ENCODE measurements at regions not wholly inside any gene's neighbourhood (a gene's known extent, or its start where the extent isn't known, plus 50 kb on each side); places are given as distances from the start of the nearest gene placed in this dataset.

- no peak overlapping the region for H3K4me3 ChIP-seq (ENCODE audit: low read depth, low read length)
- no peak for TF ChIP-seq CTCF (IDR thresholded peaks at IDR 0.05; ENCODE audit: insufficient read depth, low read depth, low read length, missing control alignments)
- no peak for DNase-seq (ENCODE audit: low read depth)
Observed at GRCh38 chr3:194938845-194939531, 253.3 kb downstream of the FAM43A start.

GRCh38 chr3:194939532-194939909 is 253.8 kb downstream of the FAM43A start:
- no peak for DNase-seq (ENCODE audit: low read depth)
- no peak for TF ChIP-seq CTCF (IDR thresholded peaks at IDR 0.05; ENCODE audit: insufficient read depth, low read depth, low read length, missing control alignments)
- no peak overlapping the region for H3K4me3 ChIP-seq (ENCODE audit: low read depth, low read length)

- DNase-seq (ENCODE audit: low read depth) = no peak
- TF ChIP-seq CTCF (IDR thresholded peaks at IDR 0.05; ENCODE audit: insufficient read depth, low read depth, low read length, missing control alignments) = no peak
- no peak overlapping the region for H3K4me3 ChIP-seq (ENCODE audit: low read depth, low read length)
Observed at GRCh38 chr3:194939949-194940770, 254.5 kb downstream of the FAM43A start.

DNA sequence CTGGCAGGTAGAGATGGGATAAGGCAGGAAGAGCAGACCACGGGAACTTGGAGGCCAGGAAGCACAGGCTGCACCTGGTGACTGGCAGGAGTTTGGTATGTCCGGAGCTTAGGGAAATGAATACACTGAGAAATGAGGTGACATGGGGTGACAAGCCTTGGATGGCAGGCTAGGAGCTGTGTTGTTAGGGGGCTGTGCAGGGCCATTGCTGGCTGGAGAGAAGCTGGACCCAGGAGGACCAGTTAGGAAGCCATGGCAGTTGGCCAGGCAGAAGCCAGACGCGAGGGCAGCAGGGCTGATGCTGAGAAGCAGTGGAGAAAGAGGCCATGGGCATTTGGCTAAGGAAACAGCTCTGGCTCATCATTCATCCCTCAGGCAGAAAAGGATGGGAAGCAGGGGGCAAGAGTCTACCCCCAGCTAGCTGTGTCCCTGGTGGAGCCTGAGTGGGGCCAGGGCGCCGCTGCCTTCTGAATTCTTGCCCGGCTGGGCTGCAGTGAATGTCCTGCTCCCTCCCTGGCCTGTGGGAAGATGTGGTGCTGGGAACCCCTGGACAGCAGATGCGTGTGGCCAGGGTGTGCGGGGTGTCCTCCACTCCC is 255.8 kb downstream of the FAM43A start:
- DNase-seq (ENCODE audit: low read depth) = no peak
- TF ChIP-seq CTCF (IDR thresholded peaks at IDR 0.05; ENCODE audit: insufficient read depth, low read depth, low read length, missing control alignments) = no peak
- no peak overlapping the region for H3K4me3 ChIP-seq (ENCODE audit: low read depth, low read length)

GRCh38 chr3:194941956-194942511 is 256.4 kb downstream of the FAM43A start:
- H3K4me3 ChIP-seq (ENCODE audit: low read depth, low read length) = no peak overlapping the region
- no peak for TF ChIP-seq CTCF (IDR thresholded peaks at IDR 0.05; ENCODE audit: insufficient read depth, low read depth, low read length, missing control alignments)
- DNase-seq (ENCODE audit: low read depth) = no peak

DNA sequence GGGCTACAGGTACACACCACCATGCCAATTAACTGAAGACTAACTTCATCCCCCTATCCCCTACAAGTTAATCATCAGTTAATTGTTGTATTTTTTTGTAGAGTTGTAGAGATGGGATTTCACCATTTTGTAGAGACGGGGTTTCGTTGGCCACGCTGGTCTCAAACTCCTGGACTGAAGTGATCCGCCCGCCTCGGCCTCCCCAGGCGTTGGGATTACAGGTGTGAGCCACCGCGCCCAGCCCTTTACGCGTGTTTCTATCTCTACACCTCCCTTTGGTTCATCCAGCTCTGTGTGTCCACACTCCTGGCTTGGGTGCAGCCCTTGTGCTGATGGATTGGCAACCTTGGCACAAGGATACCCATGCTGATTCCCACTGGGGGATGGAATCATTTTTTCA is 258.8 kb downstream of the FAM43A start:
- H3K4me3 ChIP-seq (ENCODE audit: low read depth, low read length) = no peak overlapping the region
- no peak for TF ChIP-seq CTCF (IDR thresholded peaks at IDR 0.05; ENCODE audit: insufficient read depth, low read depth, low read length, missing control alignments)
- no peak for DNase-seq (ENCODE audit: low read depth)
